Loucy (cell line): ENCODE measurements at regions not wholly inside any gene's neighbourhood (a gene's known extent, or its start where the extent isn't known, plus 50 kb on each side); places are given as distances from the start of the nearest gene placed in this dataset.
"Not testable (repeated sequence)": the region's sequence is repeated elsewhere in the genome, so short reads cannot be mapped to it uniquely, and the experiment has no call there.

ENCODE experiments used
- H2AFZ ChIP-seq: fragments of 200-600 bp; sonication (generic); 2 replicates; pipeline ENCODE4 v1.6.0; 2016; ENCODE audit warnings: antibody characterized with exemption, mild to moderate bottlenecking, low read length, moderate library complexity
- H3F3A ChIP-seq: fragments of 200-600 bp; 2 replicates; pipeline ENCODE4 v1.6.0; 2016; ENCODE audit warnings: antibody characterized with exemption, low read depth, mild to moderate bottlenecking
- H3K27me3 ChIP-seq: fragments of 200-600 bp; sonication (generic); 2 replicates; pipeline ENCODE4 v1.6.1; 2014; ENCODE audit warnings: low read length, mild to moderate bottlenecking; ENCODE audit not compliant: insufficient read depth, poor library complexity, severe bottlenecking
- H3K36me3 ChIP-seq: fragments of 200-600 bp; sonication (generic); 2 replicates; pipeline ENCODE4 v1.6.1; 2016; ENCODE audit warnings: low read length; ENCODE audit not compliant: insufficient read depth
- H3K4me1 ChIP-seq: fragments of 200-600 bp; sonication (generic); 2 replicates; pipeline ENCODE4 v1.5.1; 2014; ENCODE audit warnings: low read length, mild to moderate bottlenecking; ENCODE audit not compliant: insufficient read depth, poor library complexity, severe bottlenecking
- H3K4me2 ChIP-seq: fragments of 200-600 bp; sonication (generic); 2 replicates; pipeline ENCODE4 v1.6.0; 2014; ENCODE audit warnings: antibody characterized with exemption, low read length, low read depth, mild to moderate bottlenecking; ENCODE audit not compliant: poor library complexity, severe bottlenecking
- H3K4me3 ChIP-seq: fragments of 200-600 bp; sonication (generic); 2 replicates; pipeline ENCODE4 v1.5.1; 2014; ENCODE audit warnings: low read length, mild to moderate bottlenecking, mixed read lengths; ENCODE audit not compliant: poor library complexity, severe bottlenecking
- H3K79me2 ChIP-seq: fragments of 200-600 bp; sonication (generic); 2 replicates; pipeline ENCODE4 v1.6.1; 2014; ENCODE audit warnings: low read length; ENCODE audit not compliant: insufficient read depth
- H3K9ac ChIP-seq: fragments of 200-600 bp; sonication (generic); 2 replicates; pipeline ENCODE4 v1.6.0; 2014; ENCODE audit warnings: mild to moderate bottlenecking, low read depth, low read length, moderate library complexity; ENCODE audit not compliant: poor library complexity, severe bottlenecking
- H3K9me2 ChIP-seq: fragments of 200-600 bp; sonication (generic); replicated peaks from 2 replicates; pipeline ENCODE4 v1.6.1; 2016; ENCODE audit warnings: low read depth, low read length, mixed read lengths
- H3K9me3 ChIP-seq: fragments of 200-600 bp; sonication (generic); 2 replicates; pipeline ENCODE4 v1.6.1; 2014; ENCODE audit warnings: mild to moderate bottlenecking, antibody characterized with exemption, low read length, low read depth; ENCODE audit not compliant: insufficient read depth
- H4K20me1 ChIP-seq: fragments of 200-600 bp; sonication (generic); 2 replicates; pipeline ENCODE4 v1.6.0; 2014; ENCODE audit warnings: antibody characterized with exemption, low read length, mild to moderate bottlenecking; ENCODE audit not compliant: insufficient read depth, poor library complexity, severe bottlenecking
- CTCF ChIP-seq: fragments of 200-600 bp; sonication (generic); conservative IDR thresholded peaks from 2 replicates; pipeline ENCODE4 v1.5.1; 2014; ENCODE audit warnings: mild to moderate bottlenecking, antibody characterized with exemption, low read length
- EZH2phosphoT487 ChIP-seq: fragments of 200-600 bp; IDR thresholded peaks from 2 replicates; pipeline ENCODE4 v1.6.1; 2018; ENCODE audit warnings: antibody characterized with exemption, mild to moderate bottlenecking, moderate library complexity, borderline replicate concordance

- not testable (repeated sequence) for H3K27me3 ChIP-seq, H4K20me1 ChIP-seq, H2AFZ ChIP-seq, H3K9ac ChIP-seq, H3K36me3 ChIP-seq, H3K79me2 ChIP-seq, H3K4me2 ChIP-seq, H3F3A ChIP-seq, H3K9me3 ChIP-seq, H3K4me1 ChIP-seq, H3K9me2 ChIP-seq, H3K4me3 ChIP-seq
These were observed 76.5 kb upstream of the LINC00632 start for GRCh38 chrX:140633105-140633504.

- Histone ChIP-seq H3K36me3 (no peaks in the 10 kb centered on the region), H3K9me2 (no peaks in the 10 kb centered on the region)
These were observed 101.4 kb upstream of the LINC00632 start for GRCh38 chrX:140608111-140608510.

GRCh38 chrX:140602140-140602539 lies 97.3 kb upstream of the SOX3 start:
- no peaks in the 10 kb centered on the region for H3K27me3 ChIP-seq

More at GRCh38 chrX:140608111-140608510, 101.4 kb upstream of the LINC00632 start:
- H4K20me1 ChIP-seq = no peaks in the 10 kb centered on the region
- no peak for TF ChIP-seq EZH2phosphoT487
- TF ChIP-seq CTCF = no peak
- H3K4me2 ChIP-seq = no peak overlapping the region
- no peaks in the 10 kb centered on the region for H3K4me1 ChIP-seq
- H3K27me3 ChIP-seq = no peaks in the 10 kb centered on the region
- no peaks in the 10 kb centered on the region for H3F3A ChIP-seq
- H3K9ac ChIP-seq = no peak overlapping the region
- no peaks in the 10 kb centered on the region for H3K79me2 ChIP-seq
- no peaks in the 10 kb centered on the region for H3K9me3 ChIP-seq
- H3K4me3 ChIP-seq = no peak overlapping the region
- no peak overlapping the region for H2AFZ ChIP-seq

More at GRCh38 chrX:140602140-140602539, 97.3 kb upstream of the SOX3 start:
- TF ChIP-seq CTCF (no peak), EZH2phosphoT487 (no peak)
- Histone ChIP-seq H3K4me1 (no peaks in the 10 kb centered on the region), H4K20me1 (no peaks in the 10 kb centered on the region), H3K36me3 (no peaks in the 10 kb centered on the region), H3K79me2 (no peaks in the 10 kb centered on the region), H2AFZ (no peak overlapping the region), H3F3A (no peaks in the 10 kb centered on the region), H3K9me3 (no peaks in the 10 kb centered on the region), H3K4me3 (no peak overlapping the region), H3K4me2 (no peak overlapping the region), H3K9me2 (no peaks in the 10 kb centered on the region), H3K9ac (no peak overlapping the region)
